H1 (cell line): ENCODE measurements at regions not wholly inside any gene's neighbourhood (a gene's known extent, or its start where the extent isn't known, plus 50 kb on each side); places are given as distances from the start of the nearest gene placed in this dataset.

ENCODE experiments used
- CTCF ChIA-PET: fragments of 300-600 bp; sonication (Branson Sonifier 250); formaldehyde crosslinking; loops from one replicate; lab custom pipeline; 2021; ENCODE audit not compliant: partially characterized antibody; lab: Charles Lee
- POLR2A ChIA-PET: fragments of 300-600 bp; sonication (Branson Sonifier 250); formaldehyde crosslinking; loops from one replicate; lab custom pipeline; 2021; ENCODE audit warnings: inconsistent platforms; ENCODE audit not compliant: partially characterized antibody; lab: Charles Lee
- DNase-seq, 2 experiments: peaks; one replicate each; pipeline versions ENCODE4 v3.0.0 to v3.0.0-alpha.2; 2010 to 2022; ENCODE audit warnings: low spot score in 2 of 2, low read depth in 1 of 2, mixed read lengths in 1 of 2
- FAIRE-seq: peaks from 2 replicates; lab custom pipeline; 2011; peaks lifted over from hg19 to GRCh38; lab: Jason Lieb, UNC
- H2AFZ ChIP-seq: 2 replicates; pipeline ENCODE4 v1.8.1; 2012; ENCODE audit warnings: low read length, inconsistent platforms
- H2AK5ac ChIP-seq: 2 replicates; pipeline ENCODE4 v1.6.1; 2013; ENCODE audit warnings: low read depth, low read length
- H2BK120ac ChIP-seq: replicated peaks from 2 replicates; pipeline ENCODE3; 2013; ENCODE audit warnings: low read depth, low read length, inconsistent platforms
- H2BK12ac ChIP-seq: 2 replicates; pipeline ENCODE4 v1.6.1; 2013; ENCODE audit warnings: low read depth, low read length
- H2BK15ac ChIP-seq: 2 replicates; pipeline ENCODE4 v1.6.1; 2013; ENCODE audit warnings: low read length
- H2BK20ac ChIP-seq: 2 replicates; pipeline ENCODE4 v1.6.1; 2013; ENCODE audit warnings: low read length
- H2BK5ac ChIP-seq: 2 replicates; pipeline ENCODE4 v1.6.1; 2013; ENCODE audit warnings: low read depth, low read length
- H3K14ac ChIP-seq: 2 replicates; pipeline ENCODE4 v1.6.1; 2013; ENCODE audit warnings: inconsistent platforms; ENCODE audit not compliant: insufficient read length
- H3K18ac ChIP-seq: 2 replicates; pipeline ENCODE4 v1.6.1; 2013; ENCODE audit warnings: low read length; ENCODE audit errors: extremely low read depth
- H3K23ac ChIP-seq: 2 replicates; pipeline ENCODE4 v1.6.1; 2013; ENCODE audit warnings: inconsistent platforms; ENCODE audit not compliant: insufficient read length
- H3K23me2 ChIP-seq: 2 replicates; pipeline ENCODE4 v1.6.1; 2013; ENCODE audit warnings: low read depth, low read length
- H3K27ac ChIP-seq: 2 replicates; pipeline ENCODE4 v1.6.1; 2011; ENCODE audit warnings: low read depth, low read length, inconsistent platforms
- H3K27me3 ChIP-seq, 4 experiments: replicated peaks in 1 of 4; 1 replicate in 1 of 4; 2 replicates in 3 of 4; pipeline versions ENCODE4 v1.6.1 to v1.8.1; 2011 to 2013; ENCODE audit warnings: low read length in 3 of 4, mild to moderate bottlenecking in 3 of 4, inconsistent platforms in 2 of 4, mixed read lengths in 2 of 4, moderate library complexity in 1 of 4; ENCODE audit not compliant: control insufficient read depth in 3 of 4, insufficient read depth in 3 of 4; ENCODE audit errors: extremely low read depth in 1 of 4
- H3K36me3 ChIP-seq, 4 experiments: 2 replicates each; pipeline versions ENCODE4 v1.6.1 to v1.8.1; 2011 to 2013; ENCODE audit warnings: mild to moderate bottlenecking in 4 of 4, low read length in 3 of 4, moderate library complexity in 2 of 4, control low read depth in 1 of 4, inconsistent platforms in 1 of 4; ENCODE audit not compliant: insufficient read depth in 4 of 4, control insufficient read depth in 2 of 4
- H3K4ac ChIP-seq: replicated peaks from 2 replicates; pipeline ENCODE3; 2013; ENCODE audit warnings: low read length, low read depth, mixed read lengths, inconsistent platforms; ENCODE audit not compliant: insufficient read length
- H3K4me1 ChIP-seq, 4 experiments: replicated peaks in 1 of 4; 1 replicate in 1 of 4; 2 replicates in 3 of 4; pipeline versions ENCODE4 v1.6.1 to v1.8.1; 2011 to 2013; ENCODE audit warnings: low read length in 3 of 4, inconsistent platforms in 2 of 4, mixed read lengths in 1 of 4; ENCODE audit not compliant: insufficient read depth in 4 of 4, control insufficient read depth in 3 of 4
- H3K4me2 ChIP-seq, 2 experiments: 2 replicates each; pipeline versions ENCODE4 v1.6.1 to v1.8.1; 2011 to 2013; ENCODE audit warnings: low read depth in 2 of 2, low read length in 2 of 2, control low read depth in 1 of 2, inconsistent platforms in 1 of 2, mild to moderate bottlenecking in 1 of 2; ENCODE audit not compliant: insufficient read depth in 1 of 2
- H3K4me3 ChIP-seq, 4 experiments: fragments of 200-600, 300-600 bp in 1 of 4; sonication (generic), shearing (Covaris generic), sonication (Bioruptor Twin) in 1 of 4; 2 replicates each; pipeline versions ENCODE4 v1.5.1 to v1.8.1; 2011 to 2016; ENCODE audit warnings: low read length in 4 of 4, low read depth in 3 of 4, control low read depth in 2 of 4, inconsistent platforms in 2 of 4, mild to moderate bottlenecking in 2 of 4, mixed read lengths in 1 of 4, moderate library complexity in 1 of 4; ENCODE audit not compliant: insufficient read depth in 2 of 4; ENCODE audit errors: extremely low read depth in 1 of 4
- H3K56ac ChIP-seq: replicated peaks from 2 replicates; pipeline ENCODE3; 2013; ENCODE audit warnings: low read depth, mild to moderate bottlenecking, mixed read lengths, low read length, inconsistent platforms; ENCODE audit not compliant: insufficient read length
- H3K79me1 ChIP-seq: 2 replicates; pipeline ENCODE4 v1.6.1; 2013; ENCODE audit warnings: low read depth, low read length, control low read depth
- H3K79me2 ChIP-seq, 2 experiments: 2 replicates each; pipeline versions ENCODE4 v1.6.1 to v1.8.1; 2012 to 2013; ENCODE audit warnings: low read length in 2 of 2, mild to moderate bottlenecking in 2 of 2, inconsistent platforms in 1 of 2; ENCODE audit not compliant: insufficient read depth in 2 of 2, control insufficient read depth in 1 of 2
- H3K9ac ChIP-seq, 4 experiments: replicated peaks in 1 of 4; 1 replicate in 1 of 4; 2 replicates in 3 of 4; pipeline versions ENCODE4 v1.6.1 to v1.8.1; 2011 to 2013; ENCODE audit warnings: low read depth in 3 of 4, low read length in 3 of 4, control low read depth in 2 of 4, mild to moderate bottlenecking in 2 of 4, moderate library complexity in 2 of 4, inconsistent platforms in 1 of 4; ENCODE audit errors: extremely low read depth in 1 of 4
- H3K9me3 ChIP-seq, 2 experiments: 2 replicates each; pipeline versions ENCODE4 v1.6.1 to v1.8.1; 2012 to 2013; ENCODE audit warnings: mild to moderate bottlenecking in 2 of 2, moderate library complexity in 2 of 2, control low read depth in 1 of 2, inconsistent platforms in 1 of 2, low read depth in 1 of 2, low read length in 1 of 2, mixed read lengths in 1 of 2; ENCODE audit not compliant: insufficient read depth in 2 of 2
- H4K20me1 ChIP-seq, 2 experiments: replicated peaks in 1 of 2; 2 replicates each; pipeline versions ENCODE3 to v1.8.1; 2011 to 2013; ENCODE audit warnings: inconsistent platforms in 2 of 2, low read length in 2 of 2, mild to moderate bottlenecking in 1 of 2; ENCODE audit not compliant: insufficient read depth in 2 of 2, control insufficient read depth in 1 of 2
- H4K5ac ChIP-seq: 2 replicates; pipeline ENCODE4 v1.6.1; 2013; ENCODE audit warnings: low read length, low read depth, mixed read lengths, inconsistent platforms; ENCODE audit not compliant: insufficient read length
- H4K8ac ChIP-seq: 2 replicates; pipeline ENCODE4 v1.8.0; 2013; ENCODE audit warnings: mild to moderate bottlenecking, moderate library complexity, low read length, inconsistent platforms; ENCODE audit not compliant: insufficient read depth; ENCODE audit errors: extremely low read depth
- H4K91ac ChIP-seq: replicated peaks from 2 replicates; pipeline ENCODE3; 2013; ENCODE audit warnings: low read length, mixed read lengths, inconsistent platforms; ENCODE audit not compliant: insufficient read length
- TBP ChIP-seq: IDR thresholded peaks from 2 replicates; pipeline ENCODE4 v1.6.1; 2011; ENCODE audit warnings: low read depth, low read length, improper control_type of control experiment

DNA sequence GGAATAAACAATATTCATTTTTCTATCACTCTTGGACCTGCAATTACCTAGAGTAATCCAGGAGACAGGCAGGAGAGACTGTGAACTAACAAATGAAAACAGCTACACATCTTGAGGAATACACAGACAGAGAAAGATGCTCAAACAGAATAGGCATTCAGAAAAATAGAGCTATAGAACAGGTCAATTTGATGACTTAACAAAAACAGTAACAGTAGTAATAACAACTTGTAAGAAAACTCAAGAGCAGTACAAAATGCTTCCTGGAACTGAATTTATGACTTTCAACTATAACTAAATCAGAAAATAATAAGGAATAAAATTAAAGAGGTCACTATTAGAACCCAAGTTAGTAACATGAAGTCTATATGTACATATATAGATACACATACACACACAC is 579.3 kb downstream of the TLR4 start:
- Histone ChIP-seq H4K20me1 (no peaks in the 10 kb centered on the region), H4K8ac (no peak overlapping the region), H3K4me2 (no peak overlapping the region), H2BK120ac (no peak overlapping the region), H3K23ac (no peak overlapping the region), H4K91ac (no peak overlapping the region), H3K4ac (no peak overlapping the region), H3K14ac (no peak overlapping the region), H2BK5ac (no peak overlapping the region), H3K36me3 (no peaks in the 10 kb centered on the region), H3K4me1 (no peaks in the 10 kb centered on the region), H3K9ac (no peak overlapping the region), H3K27me3 (no peaks in the 10 kb centered on the region), H2AFZ (no peak overlapping the region), H3K9me3 (no peaks in the 10 kb centered on the region), H3K27ac (no peak overlapping the region), H4K5ac (no peak overlapping the region), H2AK5ac (no peak overlapping the region), H3K4me3 (no peak overlapping the region), H2BK15ac (no peak overlapping the region), H3K23me2 (no peaks in the 10 kb centered on the region), H2BK12ac (no peak overlapping the region), H3K18ac (no peak overlapping the region), H3K79me2 (no peaks in the 10 kb centered on the region), H3K79me1 (no peaks in the 10 kb centered on the region), H2BK20ac (no peak overlapping the region), H3K56ac (no peak overlapping the region)
- DNase-seq: no peak
- ChIA-PET CTCF (no interaction called here), POLR2A (no interaction called here)
- no peak for FAIRE-seq
- no peak for TF ChIP-seq TBP
